Subcutaneous abdominal adipose tissue (tissue), 5 donors: ENCODE measurements at regions not wholly inside any gene's neighbourhood (a gene's known extent, or its start where the extent isn't known, plus 50 kb on each side); places are given as distances from the start of the nearest gene placed in this dataset.

Experiments used
- H3K27ac ChIP-seq: one replicate; pipeline ENCODE4 v1.7.0; 2013; ENCODE audit warnings: low read depth, mild to moderate bottlenecking, inconsistent platforms, low read length, moderate library complexity
- H3K27me3 ChIP-seq, 5 donors: one replicate each; pipeline ENCODE4 v1.7.0; 2013; ENCODE audit warnings: low read length in 5 of 5, inconsistent platforms in 1 of 5; ENCODE audit not compliant: control insufficient read depth in 5 of 5, insufficient read depth in 4 of 5
- H3K36me3 ChIP-seq, 5 donors: one replicate each; pipeline ENCODE4 v1.7.0; 2013; ENCODE audit warnings: low read length in 5 of 5; ENCODE audit not compliant: control insufficient read depth in 5 of 5, insufficient read depth in 5 of 5
- H3K4me1 ChIP-seq, 5 donors: one replicate each; pipeline ENCODE4 v1.7.0; 2013; ENCODE audit warnings: low read length in 5 of 5, mild to moderate bottlenecking in 3 of 5, moderate library complexity in 1 of 5; ENCODE audit not compliant: control insufficient read depth in 5 of 5, insufficient read depth in 5 of 5
- H3K4me3 ChIP-seq, 5 donors: one replicate each; pipeline ENCODE4 v1.7.0; 2013; ENCODE audit warnings: low read length in 5 of 5, low read depth in 1 of 5
- H3K9ac ChIP-seq, 5 donors: one replicate each; pipeline ENCODE4 v1.7.0; 2013; ENCODE audit warnings: low read length in 5 of 5, mild to moderate bottlenecking in 4 of 5, moderate library complexity in 3 of 5
- H3K9me3 ChIP-seq, 5 donors: one replicate each; pipeline ENCODE4 v1.7.0; 2013; ENCODE audit warnings: low read length in 5 of 5; ENCODE audit not compliant: control insufficient read depth in 5 of 5
- donor health status: healthy.
- donor health status: healthy.
- donor health status: healthy.
- donor health status: healthy.
- donor health status: healthy.

- H3K9me3 ChIP-seq: no peaks in the 10 kb centered on the region
- H3K27me3 ChIP-seq: no peaks in the 10 kb centered on the region
- no peak overlapping the region for H3K4me3 ChIP-seq
- H3K36me3 ChIP-seq: no peaks in the 10 kb centered on the region
- H3K4me1 ChIP-seq: peaks cover 0 to 9% (median 3%) of the 10 kb centered on the region in 5 donors
- no peak overlapping the region for H3K27ac ChIP-seq
- no peak overlapping the region for H3K9ac ChIP-seq
Measured at GRCh38 chr7:41241641-41242040, 461.2 kb downstream of the INHBA start.

- no peaks in the 10 kb centered on the region for H3K27me3 ChIP-seq
- no peak overlapping the region for H3K27ac ChIP-seq
- peaks cover 0 to 16% (median 1%) of the 10 kb centered on the region in 5 donors for H3K4me1 ChIP-seq
- H3K36me3 ChIP-seq: no peaks in the 10 kb centered on the region
- no peak overlapping the region for H3K9ac ChIP-seq
- no peak overlapping the region for H3K4me3 ChIP-seq
- no peaks in the 10 kb centered on the region for H3K9me3 ChIP-seq
Measured at GRCh38 chr7:41239596-41239995, 463.3 kb downstream of the INHBA start.

GRCh38 chr7:41238851-41239331 is 464.0 kb downstream of the INHBA start:
- H3K36me3 ChIP-seq: no peaks in the 10 kb centered on the region
- H3K4me3 ChIP-seq: no peak overlapping the region
- peaks cover 0 to 16% (median 0%) of the 10 kb centered on the region in 5 donors for H3K4me1 ChIP-seq
- no peaks in the 10 kb centered on the region for H3K9me3 ChIP-seq
- H3K27me3 ChIP-seq: no peaks in the 10 kb centered on the region
- no peak overlapping the region for H3K27ac ChIP-seq
- no peak overlapping the region for H3K9ac ChIP-seq

- H3K4me1 ChIP-seq: peaks cover 0 to 16% (median 0%) of the 10 kb centered on the region in 5 donors
- H3K27me3 ChIP-seq: no peaks in the 10 kb centered on the region
- no peak overlapping the region for H3K4me3 ChIP-seq
- no peak overlapping the region for H3K27ac ChIP-seq
- no peak overlapping the region for H3K9ac ChIP-seq
- no peaks in the 10 kb centered on the region for H3K36me3 ChIP-seq
- H3K9me3 ChIP-seq: no peaks in the 10 kb centered on the region
Measured at GRCh38 chr7:41237956-41238355, 464.9 kb downstream of the INHBA start.

- H3K9me3 ChIP-seq: peaks cover 0 to 8% (median 6%) of the 10 kb centered on the region in 5 donors
- H3K36me3 ChIP-seq: no peaks in the 10 kb centered on the region
- no peaks in the 10 kb centered on the region for H3K27me3 ChIP-seq
- H3K4me3 ChIP-seq: no peak overlapping the region
- H3K4me1 ChIP-seq: peaks cover 0 to 16% (median 0%) of the 10 kb centered on the region in 5 donors
- H3K9ac ChIP-seq: no peak overlapping the region
- no peak overlapping the region for H3K27ac ChIP-seq
Measured at GRCh38 chr7:41232086-41232485, 470.8 kb downstream of the INHBA start.

- H3K36me3 ChIP-seq: no peaks in the 10 kb centered on the region
- no peak overlapping the region for H3K9ac ChIP-seq
- H3K4me3 ChIP-seq: no peak overlapping the region
- H3K4me1 ChIP-seq: no peaks in the 10 kb centered on the region
- H3K27ac ChIP-seq: no peak overlapping the region
- peaks cover 0 to 8% (median 0%) of the 10 kb centered on the region in 5 donors for H3K9me3 ChIP-seq
- no peaks in the 10 kb centered on the region for H3K27me3 ChIP-seq
Measured at GRCh38 chr7:41224063-41224763, 478.7 kb downstream of the INHBA start.

GRCh38 chr7:41222746-41223145 is 480.1 kb downstream of the INHBA start:
- Histone ChIP-seq H3K27ac (no peak overlapping the region), H3K4me1 (no peaks in the 10 kb centered on the region), H3K4me3 (no peak overlapping the region), H3K9me3 (no peaks in the 10 kb centered on the region), H3K27me3 (no peaks in the 10 kb centered on the region), H3K9ac (no peak overlapping the region), H3K36me3 (no peaks in the 10 kb centered on the region)

- H3K9ac ChIP-seq: no peak overlapping the region
- H3K36me3 ChIP-seq: no peaks in the 10 kb centered on the region
Measured at GRCh38 chr7:41220266-41220665, 482.6 kb downstream of the INHBA start.

GRCh38 chr7:41219276-41219675 is 483.6 kb downstream of the INHBA start:
- Histone ChIP-seq H3K4me1 (no peaks in the 10 kb centered on the region), H3K9me3 (no peaks in the 10 kb centered on the region), H3K9ac (no peak overlapping the region), H3K4me3 (no peak overlapping the region), H3K27ac (no peak overlapping the region), H3K36me3 (no peaks in the 10 kb centered on the region), H3K27me3 (no peaks in the 10 kb centered on the region)

More at GRCh38 chr7:41220266-41220665, 482.6 kb downstream of the INHBA start:
- no peaks in the 10 kb centered on the region for H3K9me3 ChIP-seq
- H3K27me3 ChIP-seq: no peaks in the 10 kb centered on the region
- no peaks in the 10 kb centered on the region for H3K4me1 ChIP-seq
- H3K4me3 ChIP-seq: no peak overlapping the region
- no peak overlapping the region for H3K27ac ChIP-seq

- H3K27ac ChIP-seq: no peak overlapping the region
- no peaks in the 10 kb centered on the region for H3K27me3 ChIP-seq
- no peaks in the 10 kb centered on the region for H3K36me3 ChIP-seq
- no peaks in the 10 kb centered on the region for H3K9me3 ChIP-seq
- H3K9ac ChIP-seq: no peak overlapping the region
- H3K4me1 ChIP-seq: no peaks in the 10 kb centered on the region
- H3K4me3 ChIP-seq: no peak overlapping the region
Measured at GRCh38 chr7:41217306-41217705, 485.6 kb downstream of the INHBA start.
